HG03520 (cell line): ENCODE measurements at regions not wholly inside any gene's neighbourhood (a gene's known extent, or its start where the extent isn't known, plus 50 kb on each side); places are given as distances from the start of the nearest gene placed in this dataset.
"Not testable (repeated sequence)": the region's sequence is repeated elsewhere in the genome, so short reads cannot be mapped to it uniquely, and the experiment has no call there.

ENCODE experiments used
- ATAC-seq: cut with Tn5 transposase; IDR thresholded peaks from one replicate; pipeline ENCODE4 v1.9.1; 2021; ENCODE audit warnings: mild to moderate bottlenecking, moderate library complexity; ENCODE audit not compliant: unreplicated experiment

DNA sequence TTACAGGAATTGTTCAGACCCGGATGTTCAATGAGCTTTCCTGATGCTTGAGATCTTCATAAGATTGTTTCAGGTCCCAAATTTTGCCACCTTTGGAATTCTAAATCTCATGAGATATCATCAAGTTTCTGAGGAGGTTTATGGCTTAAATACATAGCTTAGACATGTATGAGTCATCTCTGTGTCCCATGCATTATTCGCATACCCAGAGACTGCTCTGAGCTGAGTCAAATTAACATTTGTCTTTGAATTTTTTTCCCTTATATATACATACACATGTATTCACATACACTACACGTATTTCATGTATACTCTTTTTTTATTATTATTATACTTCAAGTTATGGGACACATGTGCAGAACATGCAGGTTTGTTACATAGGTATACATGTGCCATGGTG is 744.6 kb downstream of the BRINP1 start:
- ATAC-seq: no peak

DNA sequence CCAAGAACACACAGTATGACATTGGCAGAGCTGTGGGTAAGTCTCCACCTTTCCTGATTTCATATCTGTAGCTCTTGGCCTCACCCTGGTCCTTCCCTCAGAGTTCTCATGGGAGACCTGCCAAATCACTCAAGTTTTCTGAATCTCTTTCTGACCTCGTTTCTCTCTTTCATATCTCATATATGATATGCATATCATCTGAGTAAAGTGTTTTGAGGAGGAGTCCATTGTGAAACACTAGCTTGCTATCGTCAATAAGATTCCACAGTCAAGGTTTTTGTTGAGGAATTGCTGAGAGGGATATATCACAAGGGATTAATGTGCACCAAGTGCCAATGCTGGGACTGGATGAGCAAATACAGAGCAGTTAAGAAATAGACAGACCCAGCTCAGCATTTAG is 739.2 kb downstream of the BRINP1 start:
- ATAC-seq: no peak

DNA sequence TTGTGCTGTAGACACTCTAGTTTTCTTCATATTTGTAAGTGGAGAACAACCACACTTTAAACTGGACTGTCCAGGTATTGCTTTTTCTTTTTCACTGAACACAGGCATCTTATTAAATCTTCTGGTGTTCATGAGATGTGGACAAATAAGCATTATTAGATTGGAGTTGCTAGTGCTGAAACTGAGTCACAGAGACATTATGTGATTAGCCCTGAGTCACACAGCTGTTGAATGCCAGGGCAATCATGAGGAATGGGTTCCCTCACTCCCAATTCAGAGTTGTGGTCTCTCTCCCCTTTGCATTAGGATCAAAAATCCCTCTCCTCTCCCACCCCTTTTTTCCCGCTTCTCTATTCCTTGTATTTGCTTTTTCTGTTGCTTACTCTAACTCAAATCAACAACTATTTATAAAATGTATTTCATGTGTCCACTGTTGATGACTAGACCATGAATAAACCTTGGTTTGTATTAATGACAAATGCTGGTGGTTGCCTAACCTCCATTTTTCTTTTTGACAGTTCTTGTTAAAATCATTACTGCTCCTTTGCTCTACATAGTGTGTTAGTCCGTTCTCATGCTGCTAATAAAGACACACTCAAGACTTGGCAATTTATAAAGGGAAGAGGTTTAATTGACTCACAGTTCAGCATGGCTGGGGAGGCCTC is 738.2 kb downstream of the BRINP1 start:
- ATAC-seq: no peak

DNA sequence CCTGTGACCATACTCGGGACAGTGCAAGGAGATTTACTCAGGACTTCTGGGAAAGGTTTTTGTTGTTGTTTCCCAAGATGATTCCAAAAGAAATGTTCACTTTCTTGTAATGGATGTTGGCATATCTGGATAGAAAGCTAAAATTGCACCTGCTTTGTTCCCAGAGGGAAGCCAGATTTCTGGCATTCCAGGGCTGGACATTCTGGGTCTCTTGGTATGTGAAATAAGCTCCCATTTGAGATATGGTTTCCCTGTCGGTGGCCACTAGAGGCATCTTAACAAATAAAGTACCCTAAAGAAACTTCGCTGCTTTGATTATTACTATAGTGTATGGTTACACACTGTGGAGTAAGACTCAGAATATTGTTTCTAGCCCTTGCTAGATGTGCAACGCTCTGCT is 737.3 kb downstream of the BRINP1 start:
- ATAC-seq: no peak

DNA sequence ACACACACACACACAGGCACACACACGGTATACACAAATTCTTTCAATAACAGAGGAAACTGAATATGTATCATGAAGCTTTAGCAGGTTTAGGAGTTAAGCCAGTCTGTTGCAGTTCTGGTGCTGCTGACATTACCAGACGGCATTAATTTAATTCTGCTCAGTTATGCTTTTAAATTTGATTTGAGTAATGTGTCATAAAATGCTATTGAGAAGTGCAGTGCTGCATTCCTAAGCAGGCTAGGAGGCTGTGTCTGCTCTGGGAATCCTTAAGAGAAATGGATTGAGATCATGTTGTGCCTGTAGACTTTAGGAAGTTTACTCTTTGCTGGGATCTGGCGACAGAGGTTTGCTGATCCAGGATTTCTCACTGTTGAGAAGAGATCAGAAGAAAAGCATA is 733.8 kb downstream of the BRINP1 start:
- no peak for ATAC-seq

DNA sequence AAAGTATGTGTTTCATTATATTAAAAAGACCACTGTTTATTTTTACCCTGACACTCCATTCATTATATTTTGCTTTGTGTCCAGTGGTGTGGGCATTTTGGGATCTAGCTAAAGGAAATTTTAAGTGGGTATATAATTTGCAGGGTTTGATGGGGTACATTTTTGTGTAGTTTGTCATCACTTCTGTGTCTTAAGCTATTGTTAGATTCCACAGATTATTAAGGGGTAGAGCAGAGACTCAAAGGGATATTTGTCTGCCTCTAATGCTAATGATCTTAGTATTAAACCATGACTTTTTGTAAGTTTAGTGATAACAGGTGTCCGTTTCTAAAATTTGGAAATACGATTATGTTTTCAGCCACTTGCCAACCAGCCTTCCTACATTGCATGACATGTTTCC is 731.6 kb downstream of the BRINP1 start:
- no peak for ATAC-seq

DNA sequence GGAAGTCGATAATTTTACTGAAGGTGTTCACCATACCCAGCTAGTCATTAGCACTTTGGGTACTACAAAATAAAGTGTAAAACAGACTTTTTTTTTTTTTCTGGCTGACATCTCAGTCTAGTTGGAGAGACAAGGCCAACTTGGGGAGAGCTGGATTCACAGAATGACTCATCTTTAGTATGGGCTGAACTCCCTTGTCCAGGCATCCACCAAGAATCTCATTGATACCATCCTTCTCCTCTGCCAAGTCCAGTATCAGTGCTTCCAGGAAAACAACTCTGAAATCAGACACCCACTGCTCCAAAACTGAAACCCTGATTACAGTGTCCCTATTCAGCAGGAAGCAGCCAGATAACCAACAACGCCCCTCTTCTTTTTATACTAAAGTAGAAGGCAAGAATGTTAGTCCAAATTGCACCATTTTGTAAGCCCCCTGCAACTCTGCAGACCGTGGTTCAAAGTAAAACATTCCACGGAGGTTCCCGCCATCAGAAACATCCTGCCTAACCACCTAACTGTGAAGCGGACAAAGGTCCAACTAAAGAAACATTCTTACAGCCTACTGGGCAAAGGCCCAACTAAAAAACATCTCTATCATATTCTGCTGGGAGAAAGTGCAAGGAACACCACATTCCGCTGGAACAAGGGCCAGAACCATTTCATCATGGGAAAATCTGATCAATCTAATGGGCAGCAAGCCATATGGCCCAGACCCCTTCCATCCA is 728.2 kb downstream of the BRINP1 start:
- ATAC-seq: no peak

DNA sequence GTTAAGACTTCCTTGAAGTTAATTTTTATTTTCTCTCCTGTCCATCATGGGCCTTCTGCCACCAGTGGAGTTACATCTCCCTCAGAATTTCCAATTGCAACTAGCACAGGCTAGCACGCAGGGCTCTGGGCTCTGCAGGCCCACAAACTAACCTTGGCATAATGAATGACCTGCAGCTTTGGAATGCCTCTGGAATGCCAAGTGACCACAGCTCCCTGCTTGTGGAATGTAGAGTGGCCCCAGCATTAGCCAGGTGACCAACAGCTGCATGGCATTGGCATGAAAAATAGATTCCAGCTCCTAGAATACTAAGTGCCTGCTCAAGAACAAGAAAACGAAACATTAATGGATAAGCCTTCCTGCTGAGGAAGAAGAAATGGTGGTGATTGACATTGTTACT is 726.1 kb downstream of the BRINP1 start:
- ATAC-seq: no peak

DNA sequence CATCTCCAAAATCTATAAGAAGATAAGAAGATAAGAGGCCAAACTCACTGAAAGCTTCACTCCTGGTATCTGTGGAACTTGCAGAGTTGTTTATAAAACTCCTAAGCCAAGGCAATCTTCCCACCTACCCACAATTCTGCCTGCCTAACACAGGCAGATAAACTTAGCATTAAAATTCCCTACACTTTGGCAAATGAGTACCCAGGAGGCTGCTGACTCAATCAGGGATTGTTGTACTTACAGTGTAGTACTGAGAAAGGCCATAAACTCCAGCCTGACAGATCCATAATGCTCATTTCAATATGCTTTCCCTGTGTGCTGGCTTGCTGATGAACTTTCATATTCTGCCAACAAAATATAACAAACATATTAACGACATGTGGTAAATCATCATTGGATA is 725.2 kb downstream of the BRINP1 start:
- ATAC-seq: no peak

DNA sequence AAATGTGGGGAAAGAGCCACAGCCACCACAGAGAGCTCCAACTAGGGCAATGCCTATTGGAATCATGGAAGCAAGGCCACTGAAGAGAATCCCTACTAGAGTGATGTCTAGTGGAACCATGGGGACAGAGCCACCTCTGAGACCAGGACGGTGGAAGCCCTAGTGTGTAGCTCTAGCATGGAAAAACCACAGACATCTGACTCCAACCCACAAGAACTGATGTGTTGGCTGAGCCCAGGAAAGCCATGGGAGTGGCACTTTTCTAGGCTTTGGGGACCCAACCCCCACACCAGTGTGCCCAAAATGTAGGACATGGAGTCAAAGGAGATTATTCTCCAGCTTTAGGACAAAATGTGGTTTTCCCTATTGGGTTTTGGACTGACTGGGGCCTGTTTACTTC is 721.9 kb downstream of the BRINP1 start:
- no peak for ATAC-seq

DNA sequence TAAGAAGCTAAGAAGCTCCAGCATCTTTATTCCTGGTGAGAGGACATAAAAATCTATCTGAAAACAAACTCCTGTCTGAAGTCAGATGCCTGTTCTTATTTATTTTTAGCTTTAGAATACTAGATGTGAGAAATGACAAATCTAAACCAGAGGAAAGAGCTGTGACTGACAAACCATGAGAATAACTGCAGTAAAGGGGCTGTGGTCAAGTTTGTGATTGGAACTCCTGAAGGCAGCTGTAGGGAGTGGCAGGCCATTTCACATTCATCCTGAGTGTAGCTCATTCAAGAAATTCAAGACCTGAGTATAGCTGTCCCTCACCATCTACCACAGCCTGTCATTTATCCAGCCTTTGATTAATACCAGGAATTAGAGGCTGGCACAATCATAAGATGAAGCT is 718.8 kb downstream of the BRINP1 start:
- no peak for ATAC-seq

DNA sequence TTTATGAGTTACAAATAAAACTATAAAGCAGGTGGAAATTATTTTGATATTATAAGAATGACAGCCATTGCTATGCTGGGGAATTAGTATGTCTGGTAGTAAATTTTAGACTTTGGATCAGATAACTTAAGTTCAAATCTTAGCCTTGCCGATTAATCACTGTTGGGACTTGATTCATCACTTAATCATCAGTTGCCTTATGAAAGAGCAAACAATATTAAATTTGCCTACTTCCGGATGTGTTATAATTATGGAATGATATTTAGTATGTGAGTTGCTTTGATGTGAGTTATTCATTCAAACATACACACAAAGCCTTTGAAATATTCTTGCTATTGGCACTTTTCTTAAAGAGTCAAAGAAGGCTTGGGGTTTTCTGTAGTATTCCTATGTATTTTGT is 717.7 kb downstream of the BRINP1 start:
- ATAC-seq: no peak

DNA sequence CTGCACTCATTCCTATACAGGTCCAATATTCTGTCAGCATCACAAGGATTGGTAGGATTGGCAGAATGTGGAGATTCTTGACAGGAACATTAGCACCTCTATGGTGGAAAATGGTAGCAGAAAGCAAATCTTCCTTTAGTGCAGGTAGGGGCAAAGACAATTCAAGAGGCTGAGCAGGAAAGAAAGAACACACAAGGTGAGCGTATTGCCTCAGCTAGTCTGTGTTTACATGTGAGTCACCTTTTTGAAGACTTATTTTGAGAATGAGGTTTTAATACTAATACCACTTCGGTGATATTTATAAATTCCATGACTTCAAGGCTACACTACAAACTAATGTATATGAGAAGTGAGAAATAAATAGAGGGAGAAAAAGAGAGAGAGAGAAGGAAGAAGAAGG is 717.0 kb downstream of the BRINP1 start:
- ATAC-seq: no peak

DNA sequence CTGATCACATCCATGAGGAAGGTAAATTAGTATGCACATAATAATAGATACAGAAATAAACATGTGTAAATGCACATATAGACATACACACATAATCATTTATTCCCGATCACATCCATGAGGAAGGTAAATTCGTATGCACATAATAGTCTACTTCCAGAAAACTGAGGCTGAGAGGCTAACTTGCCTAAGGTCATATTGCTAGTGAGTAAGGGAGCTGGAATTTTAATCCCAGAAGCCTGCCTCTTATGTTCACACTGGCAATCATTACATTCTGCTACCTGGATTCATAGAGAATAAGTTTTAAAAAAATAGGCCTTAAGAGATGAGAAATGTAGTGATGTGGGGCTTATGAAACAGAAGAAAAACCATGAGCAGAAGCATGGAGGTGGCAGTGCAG is 716.3 kb downstream of the BRINP1 start:
- no peak for ATAC-seq

DNA sequence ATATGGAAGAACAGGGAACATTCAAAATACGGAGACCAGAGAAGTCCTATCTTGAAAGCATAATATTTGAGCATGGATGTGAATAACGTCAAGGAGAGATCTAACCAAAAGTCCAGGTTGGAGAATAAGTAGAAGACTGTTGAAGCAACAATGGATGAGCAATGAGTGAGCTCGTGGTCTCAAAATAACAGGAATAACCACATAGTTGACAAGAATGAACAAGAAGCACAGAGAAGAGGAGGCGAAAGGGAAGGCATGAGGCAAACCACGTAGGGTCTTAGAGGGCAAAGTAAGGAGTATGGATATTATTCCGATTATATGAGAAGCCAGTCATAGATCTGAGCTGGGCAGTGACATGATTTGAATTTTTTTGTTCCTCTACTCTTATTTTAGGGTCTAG is 710.2 kb downstream of the BRINP1 start:
- ATAC-seq: no peak

DNA sequence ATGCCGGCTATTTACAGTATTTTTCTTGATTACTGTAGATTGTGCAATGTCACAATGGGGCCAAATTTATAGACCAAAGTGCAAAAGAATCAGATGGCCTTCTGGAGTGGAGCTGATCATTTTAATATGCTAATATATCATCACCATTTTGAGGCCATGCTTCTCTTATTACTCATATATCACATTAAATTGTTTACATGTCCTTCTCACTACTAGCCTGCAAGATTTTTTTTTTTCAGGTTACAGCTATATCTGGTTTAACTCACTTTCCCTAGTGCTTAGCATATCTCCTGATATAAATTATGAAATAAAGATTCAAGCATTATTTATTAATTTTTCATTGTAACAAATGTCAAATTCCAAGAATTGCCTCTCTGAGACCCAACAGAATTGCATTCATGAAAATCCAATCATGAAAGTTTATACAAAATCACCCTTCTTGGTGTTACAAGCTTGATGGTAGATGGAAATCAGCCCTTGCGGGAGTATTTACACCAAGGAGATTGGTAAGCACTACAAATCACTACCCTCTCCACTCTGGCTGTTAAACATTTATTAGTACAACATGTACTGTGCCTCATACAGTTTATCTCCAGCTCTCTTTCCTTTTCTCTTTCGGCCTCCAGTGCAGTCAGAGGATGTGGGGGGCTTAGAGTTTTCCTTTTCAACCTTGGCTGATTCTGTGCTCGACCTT is 703.9 kb downstream of the BRINP1 start:
- ATAC-seq: no peak

DNA sequence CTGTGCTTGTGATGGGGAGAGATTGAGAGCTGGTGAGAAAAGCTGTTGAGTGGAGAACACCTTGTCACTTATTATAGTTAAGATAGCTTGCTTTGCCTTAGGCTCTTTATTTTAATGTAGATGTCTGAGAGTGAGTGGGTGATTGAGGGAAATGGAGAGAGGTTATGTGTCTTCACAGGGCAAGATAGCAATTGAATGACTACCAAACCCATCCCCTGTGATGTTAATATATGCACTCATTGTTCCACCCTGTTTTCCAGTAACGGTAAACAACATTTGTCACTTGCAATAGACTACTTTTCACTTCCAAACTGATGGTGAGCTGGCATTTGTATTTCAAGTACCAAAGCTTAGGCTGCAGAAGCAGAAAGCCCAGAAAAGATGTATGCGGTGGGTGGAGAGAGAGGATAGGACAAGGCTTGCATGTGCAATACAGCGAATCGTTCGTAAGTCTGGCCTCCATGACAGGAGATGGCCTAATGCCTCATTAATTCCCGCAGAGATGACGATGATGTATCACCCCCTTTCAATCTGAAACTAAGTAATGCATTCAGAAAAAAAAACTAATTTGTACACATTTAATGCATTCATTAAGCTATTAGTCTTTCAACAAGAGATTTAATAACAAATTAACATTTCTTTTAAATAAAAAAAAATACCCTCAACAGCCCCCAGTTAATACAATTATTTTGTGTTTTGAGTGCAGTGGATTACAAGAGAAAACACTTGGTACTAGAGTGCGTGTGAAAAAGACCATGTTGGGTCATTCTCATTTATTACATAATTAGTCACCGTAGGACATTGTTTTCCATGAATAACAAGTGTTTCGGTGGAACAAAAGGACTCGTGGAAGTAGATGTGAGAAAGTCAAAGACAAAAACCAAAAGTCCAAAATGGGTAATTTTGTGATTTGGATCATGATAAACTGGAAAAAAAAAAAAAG is 699.0 kb downstream of the BRINP1 start:
- no peak for ATAC-seq

DNA sequence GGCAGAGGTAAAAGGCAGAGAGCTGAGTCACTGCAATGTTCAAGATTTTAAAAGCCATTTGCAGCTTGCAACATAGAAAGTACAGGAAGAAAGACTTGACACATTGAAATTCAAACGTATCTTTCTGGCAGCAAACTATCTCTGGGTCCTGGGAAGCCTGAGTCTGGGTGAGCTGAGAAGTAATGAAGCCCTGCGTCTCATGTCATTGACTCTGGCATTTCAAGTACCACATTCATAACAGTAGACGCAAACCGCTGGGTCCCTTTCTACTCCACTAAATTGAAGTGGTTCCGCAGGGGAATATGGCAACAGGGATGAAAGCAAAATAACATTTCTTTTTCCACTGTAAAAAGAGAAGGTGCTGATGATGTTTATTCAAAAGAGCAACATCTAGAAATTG is 694.3 kb downstream of the BRINP1 start:
- no peak for ATAC-seq

DNA sequence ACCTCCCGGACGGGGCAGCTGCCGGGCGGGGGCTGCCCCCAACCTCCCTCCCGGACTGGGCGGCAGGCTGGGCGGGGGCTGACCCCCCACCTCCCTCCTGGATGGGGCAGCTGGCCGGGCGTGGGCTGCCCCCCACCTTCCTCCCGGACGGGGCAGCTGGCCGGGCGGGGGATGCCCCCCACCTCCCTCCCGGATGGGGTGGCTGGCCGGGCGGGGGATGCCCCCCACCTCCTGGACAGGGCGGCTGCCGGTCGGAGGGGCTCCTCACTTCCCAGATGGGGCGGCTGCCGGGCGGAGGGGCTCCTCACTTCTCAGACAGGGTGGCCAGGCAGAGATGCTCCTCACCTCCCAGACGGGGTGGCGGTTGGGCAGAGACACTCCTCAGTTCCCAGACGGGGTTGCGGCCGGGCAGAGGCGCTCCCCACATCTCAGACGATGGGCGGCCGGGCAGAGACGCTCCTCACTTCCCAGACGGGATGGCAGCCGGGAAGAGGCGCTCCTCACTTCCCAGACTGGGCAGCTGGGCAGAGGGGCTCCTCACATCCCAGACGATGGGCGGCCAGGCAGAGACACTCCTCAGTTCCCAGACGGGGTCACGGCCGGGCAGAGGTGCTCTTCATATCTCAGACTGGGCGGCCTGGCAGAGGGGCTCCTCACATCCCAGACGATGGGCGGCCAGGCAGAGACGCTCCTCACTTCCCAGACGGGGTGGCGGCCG is 691.1 kb downstream of the BRINP1 start:
- not testable (repeated sequence) for ATAC-seq

DNA sequence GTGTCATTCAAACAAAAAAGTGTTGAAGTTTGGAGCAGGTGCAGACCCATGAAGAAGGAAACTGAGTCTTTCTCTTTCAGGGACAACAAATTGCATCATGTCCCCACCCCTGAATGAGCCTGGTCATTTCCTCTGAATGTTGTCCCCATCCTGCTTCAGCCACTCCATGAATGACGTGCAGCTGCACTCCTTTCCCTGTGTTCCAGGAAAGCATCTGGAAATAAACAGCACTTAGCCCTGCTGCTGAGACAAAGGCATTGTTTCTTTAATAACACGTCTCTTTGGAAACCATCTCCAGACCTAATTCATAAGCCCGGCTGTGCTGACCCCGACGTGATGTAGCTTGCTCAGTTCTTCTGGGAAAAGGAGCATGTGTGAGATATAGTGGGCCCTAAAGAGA is 682.3 kb downstream of the BRINP1 start:
- ATAC-seq: no peak

DNA sequence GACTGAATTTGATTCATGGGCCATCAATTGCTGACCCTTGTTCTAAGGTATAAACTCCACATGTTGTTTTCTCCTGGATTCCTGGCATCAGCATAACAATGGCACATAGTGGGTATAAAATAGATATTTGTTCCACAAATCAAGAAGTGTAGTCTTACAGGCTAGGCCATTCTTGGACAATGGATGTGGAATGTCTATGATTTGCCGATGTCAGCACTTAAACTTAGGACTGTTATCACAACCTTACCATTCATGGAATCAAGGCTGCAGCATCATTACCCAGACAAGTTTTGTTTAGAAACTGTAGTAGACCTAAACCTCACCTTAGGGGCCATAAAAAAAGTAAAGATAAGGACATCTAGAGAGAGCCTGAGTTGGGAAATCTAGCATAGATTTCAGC is 680.0 kb downstream of the BRINP1 start:
- ATAC-seq: no peak
